Lower leg skin (tissue), 4 donors: ENCODE measurements at regions not wholly inside any gene's neighbourhood (a gene's known extent, or its start where the extent isn't known, plus 50 kb on each side); places are given as distances from the start of the nearest gene placed in this dataset.

Experiments
- DNase-seq, 2 donors: peaks; one replicate each; pipeline ENCODE4 v3.0.0-alpha.2; 2019; ENCODE audit warnings: low spot score in 2 of 2
- H3K4me3 ChIP-seq: fragments of 200-600 bp; sonication (generic); 2 replicates; pipeline ENCODE4 v1.5.1; 2017; ENCODE audit warnings: mild to moderate bottlenecking, low read depth; ENCODE audit not compliant: poor library complexity, severe bottlenecking
- CTCF ChIP-seq, 3 donors: fragments of 450-650 bp; IDR thresholded peaks; one replicate each; pipeline ENCODE4 v1.5.1; 2016; ENCODE audit warnings: antibody characterized with exemption in 3 of 3, mild to moderate bottlenecking in 3 of 3, moderate library complexity in 2 of 3
- POLR2A ChIP-seq, 2 donors: fragments of 450-650 bp; IDR thresholded peaks; one replicate each; pipeline ENCODE4 v1.6.1; 2016 to 2017; ENCODE audit warnings: antibody characterized with exemption in 2 of 2, mild to moderate bottlenecking in 1 of 2, moderate library complexity in 1 of 2
- WGBS, 2 donors: methylation state at CpG; one replicate each; pipeline ENCODE4 v1.1.5; 2018; 5-methylcytosine and 5-hydroxymethylcytosine counted together
- intact Hi-C: fragments of 100-400 bp; cut with DNase I; formaldehyde crosslinking; loops from one replicate; pipeline ENCODE4 v1.15.0; 2023; ENCODE audit warnings: low total_unique reads

DNA sequence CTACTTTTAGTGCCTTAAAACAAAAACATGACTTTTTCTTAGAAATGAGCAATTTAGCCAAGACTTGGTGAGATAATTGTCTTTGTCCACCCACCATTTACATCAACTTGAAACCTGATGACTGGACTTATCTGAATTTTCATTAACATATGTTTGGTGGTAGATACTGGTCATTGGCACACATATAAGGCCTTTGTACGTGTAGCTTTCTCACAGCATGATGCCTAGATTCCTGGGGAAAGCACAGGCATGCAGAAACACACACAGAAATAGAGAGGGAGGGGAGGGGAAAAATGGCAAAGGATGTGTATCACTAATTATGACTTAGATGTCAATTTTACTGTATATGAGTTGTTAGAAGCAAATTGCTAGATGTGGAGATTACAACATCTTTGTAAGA is 488.4 kb downstream of the NXPH1 start:
- intact Hi-C loops = loop anchor here (5.0 kb wide), 1 partner anchor 340 kb away; no protein-coding TSS in a partner anchor
- no peak for TF ChIP-seq CTCF (IDR thresholded peaks at IDR 0.05)
- no peak for TF ChIP-seq POLR2A (IDR thresholded peaks at IDR 0.05)
- no peak for DNase-seq
- WGBS, 2 donors = 22 to 46% methylated on average over 1 of the region's 1 CpG
- H3K4me3 ChIP-seq = no peak overlapping the region

GRCh38 chr7:8922726-8923125 is 489.3 kb downstream of the NXPH1 start:
- DNase-seq = no peak
- TF ChIP-seq POLR2A (IDR thresholded peaks at IDR 0.05) (no peak), CTCF (IDR thresholded peaks at IDR 0.05) (no peak)
- intact Hi-C loops = loop anchor here (5.0 kb wide), 1 partner anchor 340 kb away; no protein-coding TSS in a partner anchor
- 93 to 97% methylated on average over 2 of the region's 2 CpGs for WGBS, 2 donors
- H3K4me3 ChIP-seq = no peak overlapping the region

GRCh38 chr7:8923164-8923806 is 489.9 kb downstream of the NXPH1 start:
- intact Hi-C loops = loop anchor here (5.0 kb wide), 1 partner anchor 341 kb away; no protein-coding TSS in a partner anchor
- no peak overlapping the region for H3K4me3 ChIP-seq
- no peak for DNase-seq
- 48 to 53% methylated on average over 2 of the region's 2 CpGs for WGBS, 2 donors
- TF ChIP-seq CTCF (IDR thresholded peaks at IDR 0.05) (no peak), POLR2A (IDR thresholded peaks at IDR 0.05) (no peak)

DNA sequence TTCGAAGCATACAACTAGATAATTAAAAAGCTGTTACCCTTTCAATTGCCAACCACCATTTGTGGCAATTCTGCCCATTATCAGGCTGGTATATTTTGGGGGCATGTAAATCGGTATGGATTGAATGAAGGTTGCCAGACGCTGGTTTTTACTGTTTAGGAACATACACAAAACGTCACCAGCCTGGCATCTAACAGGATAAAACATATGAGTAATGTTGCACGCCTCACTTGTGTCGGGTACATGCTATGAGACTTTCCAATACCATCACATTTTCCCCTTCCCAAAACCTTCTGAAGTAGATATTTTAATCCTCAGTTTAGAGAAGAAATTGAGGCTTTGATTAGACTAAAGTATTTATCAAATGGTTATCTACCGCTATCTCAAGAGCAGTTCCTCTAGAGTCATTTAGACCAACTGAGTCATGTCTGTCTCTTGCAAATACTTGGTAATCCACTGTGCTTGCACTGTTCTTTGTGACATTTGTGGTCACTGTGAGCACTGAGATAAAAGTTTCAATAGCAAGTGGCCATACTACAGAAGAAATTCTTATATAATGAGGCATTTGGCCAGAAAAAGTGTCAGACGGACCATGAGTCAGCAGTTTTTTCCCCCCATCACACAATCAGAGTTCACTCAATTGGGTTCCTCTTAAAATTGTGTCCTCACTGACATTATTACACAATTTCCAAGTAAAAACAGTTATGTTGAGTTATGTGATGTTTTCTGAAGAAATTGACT is 498.7 kb downstream of the NXPH1 start:
- WGBS, 2 donors = 73 to 80% methylated on average over 8 of the region's 8 CpGs
- H3K4me3 ChIP-seq = no peak overlapping the region
- no peak for DNase-seq

GRCh38 chr7:8932751-8933150 is 499.3 kb downstream of the NXPH1 start:
- intact Hi-C loops = no loop called here
- WGBS, 2 donors = 89 to 93% methylated on average over 2 of the region's 2 CpGs
- DNase-seq = no peak
- H3K4me3 ChIP-seq = no peak overlapping the region
- TF ChIP-seq POLR2A (IDR thresholded peaks at IDR 0.05) = no peak
- no peak for TF ChIP-seq CTCF (IDR thresholded peaks at IDR 0.05)

More for the DNA sequence above, 498.7 kb downstream of the NXPH1 start:
- intact Hi-C loops = no loop called here
- no peak for TF ChIP-seq CTCF (IDR thresholded peaks at IDR 0.05)
- TF ChIP-seq POLR2A (IDR thresholded peaks at IDR 0.05) = no peak
